ENCODE measurements at regions not wholly inside any gene's neighbourhood (a gene's known extent, or its start where the extent isn't known, plus 50 kb on each side); places are given as distances from the start of the nearest gene placed in this dataset.

DNA sequence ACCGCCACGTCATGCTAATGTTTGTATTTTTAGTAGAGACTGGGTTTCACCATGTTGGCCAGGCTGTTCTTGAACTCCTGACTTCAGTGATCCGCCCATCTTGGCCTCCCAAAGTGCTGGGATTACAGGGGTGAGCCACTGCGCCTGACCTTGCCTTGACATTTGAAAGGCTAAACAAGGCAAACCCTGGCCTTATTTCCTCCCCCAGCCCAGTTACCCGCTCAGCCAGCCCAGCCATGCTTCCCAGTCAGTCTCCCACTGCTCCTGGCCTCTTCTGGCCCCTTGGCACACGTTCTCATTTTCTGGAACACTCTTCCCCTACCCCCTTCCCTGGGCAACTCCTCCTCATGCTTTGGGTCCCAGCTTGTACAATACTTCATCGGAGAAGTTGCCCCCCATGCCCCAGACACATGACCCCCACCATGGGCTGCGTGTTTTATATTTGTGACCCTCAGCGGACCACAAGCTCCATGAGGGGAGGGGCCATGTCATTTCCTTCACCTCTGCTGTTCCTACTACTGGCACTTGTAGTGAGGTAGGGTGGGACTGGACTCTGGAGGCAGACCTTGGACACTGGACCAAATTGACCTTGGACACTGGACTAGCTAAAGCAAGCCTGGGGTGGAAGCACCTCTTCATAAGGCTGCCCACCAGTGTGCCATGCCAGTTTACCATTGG lies 94.4 kb upstream of the IER5L start:
- no peak for DNase-seq (ENCODE audit: low spot score)
- ATAC-seq (ENCODE audit: low FRiP score) = no peak
- TF ChIP-seq, protein P1, sequence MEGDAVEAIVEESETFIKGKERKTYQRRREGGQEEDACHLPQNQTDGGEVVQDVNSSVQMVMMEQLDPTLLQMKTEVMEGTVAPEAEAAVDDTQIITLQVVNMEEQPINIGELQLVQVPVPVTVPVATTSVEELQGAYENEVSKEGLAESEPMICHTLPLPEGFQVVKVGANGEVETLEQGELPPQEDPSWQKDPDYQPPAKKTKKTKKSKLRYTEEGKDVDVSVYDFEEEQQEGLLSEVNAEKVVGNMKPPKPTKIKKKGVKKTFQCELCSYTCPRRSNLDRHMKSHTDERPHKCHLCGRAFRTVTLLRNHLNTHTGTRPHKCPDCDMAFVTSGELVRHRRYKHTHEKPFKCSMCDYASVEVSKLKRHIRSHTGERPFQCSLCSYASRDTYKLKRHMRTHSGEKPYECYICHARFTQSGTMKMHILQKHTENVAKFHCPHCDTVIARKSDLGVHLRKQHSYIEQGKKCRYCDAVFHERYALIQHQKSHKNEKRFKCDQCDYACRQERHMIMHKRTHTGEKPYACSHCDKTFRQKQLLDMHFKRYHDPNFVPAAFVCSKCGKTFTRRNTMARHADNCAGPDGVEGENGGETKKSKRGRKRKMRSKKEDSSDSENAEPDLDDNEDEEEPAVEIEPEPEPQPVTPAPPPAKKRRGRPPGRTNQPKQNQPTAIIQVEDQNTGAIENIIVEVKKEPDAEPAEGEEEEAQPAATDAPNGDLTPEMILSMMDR (IDR thresholded peaks at IDR 0.05) = no peak

DNA sequence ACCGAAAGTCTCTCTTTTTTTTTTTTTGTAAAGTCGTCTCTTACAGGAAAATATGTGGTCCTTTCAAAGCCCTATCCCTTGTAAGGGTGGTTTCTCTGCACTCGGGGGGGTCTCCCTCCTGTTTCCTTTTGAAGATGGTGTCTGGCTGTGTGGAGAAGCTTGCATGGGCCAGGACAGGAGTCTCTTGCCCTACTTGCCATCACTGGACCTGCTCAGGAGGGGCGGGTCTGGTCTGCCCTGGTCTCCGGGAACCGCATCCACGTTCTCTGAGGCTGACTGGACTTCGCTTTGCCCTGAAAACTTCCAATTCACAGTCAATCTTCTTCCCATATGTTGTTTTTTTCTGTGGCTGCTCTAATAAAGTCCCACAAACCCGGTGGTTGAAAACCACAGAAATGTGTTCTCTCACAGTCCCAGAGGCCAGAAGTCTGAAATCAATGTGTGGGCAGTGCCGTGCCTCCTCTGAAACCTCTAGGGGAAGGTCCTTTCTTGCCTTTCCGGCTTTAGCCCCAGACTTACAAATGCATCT lies 92.9 kb upstream of the IER5L start:
- TF ChIP-seq, protein P1 (IDR thresholded peaks at IDR 0.05) = no peak
- no peak for ATAC-seq (ENCODE audit: low FRiP score)
- DNase-seq (ENCODE audit: low spot score) = no peak

DNA sequence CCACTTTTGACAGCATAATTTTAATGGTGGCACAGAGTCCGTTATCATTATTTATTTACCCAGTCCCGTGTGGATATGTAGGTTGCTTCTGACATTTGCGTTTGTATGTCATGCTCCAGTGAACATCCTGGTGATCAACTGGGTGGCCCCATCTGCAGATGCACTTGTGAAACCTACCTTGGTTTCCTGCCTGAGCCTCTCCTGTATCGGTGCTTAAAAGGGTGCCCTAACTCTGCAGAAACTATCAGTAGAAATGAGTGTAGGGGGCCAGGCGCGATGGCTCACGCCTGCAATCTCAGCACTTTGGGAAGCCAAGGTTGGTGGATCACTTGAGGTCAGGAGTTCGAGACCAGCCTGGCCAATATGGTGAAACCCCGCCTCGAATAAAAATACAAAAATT lies 92.1 kb upstream of the IER5L start:
- TF ChIP-seq, protein P1 (IDR thresholded peaks at IDR 0.05) = no peak
- no peak for DNase-seq (ENCODE audit: low spot score)
- ATAC-seq (ENCODE audit: low FRiP score) = no peak

DNA sequence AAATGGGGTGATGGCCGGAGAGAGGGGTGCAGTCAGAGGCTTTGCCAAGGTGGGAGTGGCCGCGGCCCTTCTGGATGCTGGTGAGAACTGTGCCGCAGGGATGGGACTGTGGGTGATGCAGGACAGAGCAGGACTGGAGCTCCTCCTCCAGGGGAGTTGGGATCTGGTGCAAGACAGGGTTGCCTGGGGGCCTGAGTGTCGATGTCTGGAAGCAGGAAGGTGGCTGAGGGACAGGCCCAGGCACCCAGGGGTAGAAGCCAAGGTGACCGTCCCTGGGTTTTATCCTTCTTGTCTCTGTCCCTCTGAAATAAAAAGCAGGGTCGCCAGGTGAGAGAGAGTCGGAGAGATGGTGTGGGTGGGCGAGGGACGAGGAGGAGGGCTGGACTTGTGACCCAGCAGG lies 89.1 kb upstream of the IER5L start:
- TF ChIP-seq, protein P1 (IDR thresholded peaks at IDR 0.05) = no peak
- DNase-seq (ENCODE audit: low spot score) (no peak), ATAC-seq (ENCODE audit: low FRiP score) (no peak)

DNA sequence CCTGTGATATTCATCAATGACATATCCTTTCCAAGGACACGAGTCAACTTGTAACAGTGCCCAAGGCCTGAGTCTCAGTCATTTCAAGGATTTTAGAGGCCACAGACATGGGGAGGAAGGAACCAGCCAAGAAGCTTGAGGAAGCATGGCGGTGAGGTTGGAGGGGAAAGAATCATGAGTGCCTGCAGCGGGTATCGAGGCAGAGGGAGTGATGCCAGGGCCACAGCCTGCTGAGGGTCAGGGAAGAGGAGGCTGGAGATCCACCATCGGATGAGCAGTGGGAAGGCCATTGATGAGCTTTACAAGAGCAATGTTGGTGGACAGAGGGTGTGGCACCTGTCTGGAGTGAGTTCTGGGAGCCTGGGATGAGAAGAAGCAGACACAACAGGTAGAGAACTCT lies 88.5 kb upstream of the IER5L start:
- ATAC-seq (ENCODE audit: low FRiP score) (no peak), DNase-seq (ENCODE audit: low spot score) (no peak)
- TF ChIP-seq, protein P1 (IDR thresholded peaks at IDR 0.05) = no peak

DNA sequence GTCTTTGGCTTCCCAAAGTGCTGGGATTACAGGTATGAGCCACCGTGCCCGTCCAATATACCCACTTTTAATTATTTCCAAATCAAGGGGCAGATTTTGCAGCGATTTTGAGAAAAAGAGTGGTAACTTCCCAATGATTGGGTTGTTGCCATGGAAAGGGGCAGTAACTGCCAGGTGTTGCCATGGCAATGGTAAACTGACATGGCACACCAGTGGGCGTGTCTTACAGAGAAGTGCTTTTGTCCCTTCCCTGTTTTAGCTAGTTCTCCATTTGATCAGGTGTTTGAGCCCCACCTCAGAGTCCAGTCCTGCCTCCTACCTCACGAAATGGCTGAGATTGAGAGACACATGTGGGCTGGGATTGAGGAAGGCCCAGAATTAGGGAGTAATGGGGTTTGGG lies 86.3 kb upstream of the IER5L start:
- ATAC-seq (ENCODE audit: low FRiP score) (no peak), DNase-seq (ENCODE audit: low spot score) (no peak)
- TF ChIP-seq, protein P1 (IDR thresholded peaks at IDR 0.05) = no peak

DNA sequence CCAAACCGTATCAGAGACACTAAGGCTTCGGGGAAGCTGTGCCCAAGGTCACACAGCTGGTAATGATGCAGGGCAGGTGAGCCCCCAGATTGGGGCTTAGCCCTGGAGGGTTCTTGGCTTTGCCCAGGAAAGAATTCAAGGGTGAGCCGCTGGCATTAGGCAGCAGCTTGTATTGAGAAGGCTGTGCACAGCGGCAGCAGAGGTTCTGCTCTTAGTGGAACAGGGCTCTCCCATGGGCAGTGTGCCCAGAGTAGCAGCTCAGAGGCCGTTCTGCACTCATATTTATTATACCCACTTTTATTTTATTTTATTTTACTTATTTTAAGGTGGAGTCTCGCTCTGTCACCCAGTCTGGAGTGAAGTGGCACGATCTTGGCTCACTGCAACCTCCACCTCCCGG lies 85.8 kb upstream of the IER5L start:
- no peak for DNase-seq (ENCODE audit: low spot score)
- TF ChIP-seq, protein P1 (IDR thresholded peaks at IDR 0.05) = no peak
- no peak for ATAC-seq (ENCODE audit: low FRiP score)
